ENCODE measurements at regions not wholly inside any gene's neighbourhood (a gene's known extent, or its start where the extent isn't known, plus 50 kb on each side); places are given as distances from the start of the nearest gene placed in this dataset.
"Not testable (repeated sequence)": the region's sequence is repeated elsewhere in the genome, so short reads cannot be mapped to it uniquely, and the experiment has no call there.

GRCh38 chr19:20385061-20385460 lies 180.5 kb downstream of the ZNF737 start:
- DNase-seq = no peak

- DNase-seq = no peak
Measured at GRCh38 chr19:20371911-20372310, 193.7 kb downstream of the ZNF737 start.

- not testable (repeated sequence) for DNase-seq
Measured at GRCh38 chr19:20371304-20371703, 194.3 kb downstream of the ZNF737 start.

DNA sequence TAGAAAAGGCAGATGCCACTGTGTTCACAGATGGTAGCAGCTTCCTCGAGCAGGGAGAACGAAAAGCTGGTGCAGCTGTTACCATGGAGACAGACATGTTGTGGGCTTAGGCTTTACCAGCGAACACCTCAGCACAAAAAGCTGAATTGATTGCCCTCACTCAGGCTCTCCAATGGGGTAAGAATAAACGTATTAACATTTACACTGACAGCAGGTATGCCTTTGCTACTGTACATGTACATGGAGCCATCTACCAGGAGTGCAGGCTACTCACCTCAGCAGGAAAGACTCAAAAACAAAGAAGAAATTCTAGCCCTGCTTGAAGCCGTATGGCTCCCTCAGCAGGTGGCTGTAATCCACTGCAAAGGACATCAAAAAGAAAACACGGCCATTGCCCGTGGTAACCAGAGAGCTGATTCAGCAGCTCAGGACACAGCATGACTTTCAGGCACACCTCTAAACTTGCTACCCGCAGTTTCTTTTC lies 197.7 kb downstream of the ZNF737 start:
- no peak for DNase-seq

DNA sequence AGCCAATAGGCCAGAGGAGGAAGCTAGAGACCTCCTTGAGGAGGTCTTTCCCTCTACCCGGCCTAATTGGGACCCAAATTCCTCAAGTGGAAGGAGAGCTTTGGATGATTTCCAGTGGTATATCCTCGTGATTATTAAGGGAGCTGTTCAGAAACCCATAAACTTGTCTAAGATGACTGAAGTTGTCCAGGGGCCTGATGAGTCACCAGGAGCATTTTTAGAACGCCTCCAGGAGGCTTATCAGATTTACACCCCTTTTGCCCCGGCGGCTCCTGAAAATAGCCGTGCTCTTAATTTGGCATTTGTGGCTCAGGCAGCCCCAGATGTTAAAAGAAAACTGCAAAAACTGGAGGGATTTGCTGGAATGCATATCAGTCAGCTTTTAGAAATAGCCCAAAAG lies 198.1 kb downstream of the ZNF486 start:
- DNase-seq = no peak

DNA sequence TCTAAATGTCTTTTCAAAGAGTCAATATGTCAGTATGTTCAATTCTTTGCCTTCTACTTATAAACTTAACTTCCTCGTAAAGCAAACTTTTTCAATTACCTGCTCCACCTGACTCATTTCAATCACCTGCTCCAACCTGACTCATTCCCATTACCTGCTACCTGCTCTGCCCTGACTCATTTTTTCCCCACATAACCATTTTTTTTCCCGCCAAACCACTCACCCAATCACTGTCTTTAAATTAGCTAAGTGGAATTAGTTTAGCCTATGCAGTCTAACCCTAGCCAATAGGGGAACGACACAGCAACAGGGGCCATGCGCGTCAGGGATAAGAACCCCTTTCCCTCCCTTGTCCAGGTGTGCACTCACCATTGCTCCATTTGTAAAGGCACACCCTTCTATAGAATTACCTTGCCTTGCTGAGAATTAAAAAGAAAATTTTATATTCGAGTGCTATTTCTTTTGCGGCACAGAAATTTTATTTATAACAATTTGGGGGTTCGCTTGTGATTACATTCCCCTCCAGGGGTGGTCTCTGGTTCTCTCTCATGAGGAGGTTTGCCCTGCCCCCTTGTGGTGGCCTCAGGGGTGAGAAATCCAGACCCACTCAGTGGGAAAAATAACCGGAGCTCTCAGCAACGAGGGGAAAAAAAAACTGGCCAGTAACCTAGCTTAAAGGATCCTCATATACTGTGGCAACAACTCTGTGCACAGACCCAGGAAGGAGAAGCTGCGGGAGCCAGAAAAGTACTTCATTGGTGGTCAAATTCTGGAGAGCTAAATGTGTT lies 193.1 kb downstream of the ZNF486 start:
- no peak for DNase-seq

DNA sequence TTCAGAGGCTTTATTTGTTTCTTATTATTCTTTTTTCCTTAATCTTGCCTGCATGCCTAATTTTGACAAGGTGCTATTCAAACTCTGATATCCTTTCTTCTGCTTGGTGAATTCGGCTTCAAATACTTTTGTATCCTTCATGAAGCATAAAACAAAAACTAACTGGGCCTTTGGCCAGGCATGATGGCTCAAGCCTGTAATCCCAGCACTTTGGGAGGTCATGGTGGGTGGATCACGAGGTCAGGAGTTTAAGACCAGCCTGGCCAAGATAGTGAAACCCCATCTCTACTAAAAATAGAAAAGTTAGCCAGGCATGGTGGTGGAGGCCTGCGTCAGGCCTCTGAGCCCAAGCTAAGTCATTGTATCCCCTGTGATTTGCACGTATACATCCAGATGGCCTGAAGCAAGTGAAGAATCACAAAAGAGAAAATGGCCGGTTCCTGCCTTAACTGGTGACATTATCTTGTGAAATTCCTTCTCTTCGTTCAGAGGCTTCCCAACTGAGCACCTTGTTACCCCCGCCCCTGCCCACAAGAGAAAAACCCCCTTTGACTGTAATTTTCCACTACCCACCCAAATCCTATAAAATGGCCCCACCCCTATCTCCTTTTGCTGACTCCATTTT lies 191.9 kb downstream of the ZNF486 start:
- DNase-seq = not testable (repeated sequence)

DNA sequence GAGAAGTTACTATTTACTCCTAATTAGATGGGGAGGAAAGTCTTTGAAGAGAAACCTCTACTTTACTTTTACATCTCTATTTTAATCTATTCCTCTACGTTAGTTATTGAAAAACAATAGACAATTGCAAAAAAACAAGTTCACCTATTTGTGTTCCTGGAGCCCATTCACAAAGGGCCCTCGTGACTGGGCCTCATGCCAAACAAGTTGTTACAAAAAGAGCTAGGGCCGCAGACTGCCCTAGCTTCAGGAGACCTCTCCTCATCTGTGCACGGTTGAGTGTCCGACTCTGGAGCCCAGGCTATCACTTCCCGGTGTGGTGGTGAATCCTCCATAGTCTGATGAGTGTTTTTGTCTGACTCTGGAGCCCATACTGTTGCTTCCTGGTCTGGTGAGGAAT lies 190.9 kb downstream of the ZNF486 start:
- no peak for DNase-seq

DNA sequence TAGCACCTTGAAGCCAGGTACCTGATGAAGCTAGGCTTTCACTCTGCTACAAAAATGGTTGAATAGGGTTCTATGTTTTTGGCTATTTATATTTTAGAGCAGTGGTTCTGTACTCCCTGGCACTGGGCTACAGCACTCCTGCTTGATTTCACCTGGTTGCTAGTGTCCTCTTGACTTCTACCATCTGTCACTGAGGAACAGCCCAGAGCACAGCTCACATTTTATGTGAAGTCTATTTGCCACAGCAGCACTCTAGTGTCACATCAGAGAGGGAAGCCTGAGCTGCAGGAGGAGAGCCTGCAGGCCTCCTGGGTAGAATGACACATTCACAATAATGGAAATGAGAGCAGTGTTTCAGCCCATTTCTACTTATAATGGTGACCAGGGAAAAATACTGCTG lies 184.2 kb downstream of the ZNF486 start:
- no peak for DNase-seq

DNA sequence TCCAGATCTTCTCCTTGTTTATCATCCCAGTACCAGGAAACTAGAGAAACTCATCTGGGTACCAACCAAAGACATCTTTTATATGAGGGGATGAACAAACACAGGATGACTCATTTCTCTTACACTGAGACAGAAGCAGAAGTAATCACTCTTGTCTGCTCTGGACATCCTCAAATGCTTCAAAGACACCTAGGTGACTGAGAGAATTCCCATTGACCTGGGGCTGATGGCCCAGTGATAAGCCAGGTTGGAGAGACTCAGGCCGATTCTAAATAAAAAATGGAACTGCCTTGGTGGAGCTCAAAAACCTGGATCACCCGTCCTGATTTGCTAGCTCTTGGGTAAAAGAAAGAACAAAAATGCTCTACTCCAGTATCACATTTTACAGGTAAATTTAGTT lies 182.2 kb downstream of the ZNF486 start:
- no peak for DNase-seq

DNA sequence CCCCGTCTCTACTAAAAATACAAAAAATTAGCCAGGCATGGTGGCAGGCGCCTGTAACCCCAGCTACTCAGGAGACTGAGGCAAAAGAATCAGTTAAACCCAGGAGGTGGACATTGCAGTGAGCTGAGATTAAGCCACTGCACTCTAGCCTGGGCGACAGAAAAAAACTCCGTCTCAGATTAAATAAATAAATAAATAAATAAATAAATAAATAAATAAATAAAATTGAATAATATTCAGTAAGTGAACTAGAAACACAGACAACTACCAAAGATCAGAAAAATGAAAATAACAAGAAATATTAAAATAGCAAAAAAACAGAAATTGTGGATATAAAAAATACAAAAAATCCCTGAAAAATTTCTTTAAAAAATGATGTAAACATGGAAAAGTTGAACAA lies 172.4 kb downstream of the ZNF486 start:
- no peak for DNase-seq

DNA sequence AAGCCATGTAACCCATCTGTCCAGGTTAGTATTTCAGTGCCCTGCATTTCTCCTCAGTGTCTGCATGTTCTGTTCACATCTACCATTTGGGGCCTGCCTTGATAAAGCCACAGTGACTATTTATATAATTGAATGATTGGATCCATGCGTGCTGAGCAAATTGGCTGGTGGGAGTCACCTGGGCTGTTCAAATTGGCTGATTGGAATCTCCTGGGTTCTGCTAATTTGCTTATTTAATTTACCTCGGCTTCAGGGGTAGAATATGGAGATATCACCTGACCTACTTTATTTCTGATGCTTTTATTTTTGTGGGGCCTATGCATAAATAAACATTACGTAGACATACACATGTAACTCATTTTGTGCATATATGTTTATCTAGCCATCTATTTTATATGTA lies 167.7 kb downstream of the ZNF486 start:
- DNase-seq = no peak

DNA sequence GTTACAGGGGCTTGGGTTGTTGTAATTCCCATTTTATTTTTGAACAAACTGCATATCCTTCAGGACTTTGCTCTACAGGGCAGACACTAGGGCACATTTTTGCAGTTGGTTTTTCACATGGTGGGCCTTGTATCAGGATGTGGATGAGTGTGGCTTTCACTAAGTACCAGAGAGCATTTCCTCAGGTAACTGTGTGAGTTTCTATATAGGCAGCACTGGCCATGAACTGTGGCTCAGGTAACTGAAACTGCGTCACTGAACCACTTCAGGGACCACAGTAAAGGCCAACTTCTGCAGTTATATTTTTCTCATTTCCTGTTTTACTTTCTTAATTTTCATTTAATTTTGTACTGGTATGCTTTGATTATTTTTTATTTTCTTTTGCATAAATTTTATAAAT lies 166.5 kb downstream of the ZNF486 start:
- no peak for DNase-seq

DNA sequence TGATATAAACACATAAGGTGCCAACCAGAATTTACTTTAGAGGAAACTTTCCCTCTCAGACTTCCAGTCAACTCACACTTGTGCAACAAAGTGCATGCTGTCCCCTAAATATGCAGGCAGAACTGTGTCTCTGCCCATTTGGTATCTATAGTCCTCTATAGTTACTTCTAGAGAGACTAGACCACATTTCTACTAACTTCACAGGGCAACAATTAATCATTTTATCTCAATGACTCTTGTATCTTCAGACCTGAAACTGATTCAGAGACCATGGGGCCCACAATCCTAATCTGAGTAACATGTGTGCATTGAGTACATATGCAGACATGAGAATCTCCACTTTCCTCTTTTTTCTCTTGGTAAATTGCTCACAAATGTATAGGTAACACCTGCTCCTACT lies 158.1 kb downstream of the ZNF486 start:
- DNase-seq = no peak

- no peak for DNase-seq
Measured at GRCh38 chr19:20321139-20321763, 154.2 kb downstream of the ZNF486 start.

GRCh38 chr19:20320191-20320590 lies 153.2 kb downstream of the ZNF486 start:
- no peak for DNase-seq

- no peak for DNase-seq
Measured at GRCh38 chr19:20318616-20319015, 151.6 kb downstream of the ZNF486 start.

DNA sequence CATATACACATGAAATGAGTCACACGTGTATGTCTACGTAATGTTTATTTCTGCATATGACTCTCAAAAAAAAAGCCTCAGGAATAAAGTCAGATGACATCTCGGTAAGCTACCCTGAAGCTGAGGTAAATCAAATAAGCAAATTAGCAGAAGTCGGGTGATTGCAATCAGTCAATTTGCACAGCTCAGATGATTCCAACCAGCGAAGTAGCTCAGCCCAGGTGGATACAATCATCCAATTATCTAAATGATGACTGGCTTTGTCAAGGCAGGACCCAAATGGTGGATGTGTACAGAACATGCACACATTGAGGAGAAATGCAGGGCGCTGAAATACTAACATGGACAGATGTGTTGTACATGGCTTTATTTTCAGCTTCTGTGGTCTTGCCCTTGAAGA lies 148.5 kb downstream of the ZNF486 start:
- DNase-seq = no peak

GRCh38 chr19:20313894-20314293 lies 146.9 kb downstream of the ZNF486 start:
- DNase-seq = no peak

DNA sequence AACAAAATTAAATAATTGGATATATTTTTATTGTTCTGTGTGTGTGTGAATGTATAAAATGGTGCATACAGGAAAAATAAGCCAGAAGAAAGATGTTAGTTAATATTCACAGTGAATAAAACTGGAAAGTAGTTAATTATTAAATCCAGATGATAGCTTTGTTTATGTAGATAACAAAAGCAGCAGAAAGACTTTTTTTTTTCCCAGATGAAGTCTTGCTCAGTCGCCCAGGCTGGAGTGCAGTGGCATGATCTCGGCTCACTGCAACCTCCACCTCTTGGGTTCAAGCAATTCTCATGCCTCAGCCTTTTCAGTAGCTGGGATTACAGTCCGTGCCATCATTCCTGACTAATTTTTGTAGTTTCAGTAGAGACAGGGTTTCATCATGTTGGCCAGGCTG lies 140.1 kb downstream of the ZNF486 start:
- no peak for DNase-seq

GRCh38 chr19:20296314-20296713 lies 129.3 kb downstream of the ZNF486 start:
- DNase-seq = not testable (repeated sequence)

DNA sequence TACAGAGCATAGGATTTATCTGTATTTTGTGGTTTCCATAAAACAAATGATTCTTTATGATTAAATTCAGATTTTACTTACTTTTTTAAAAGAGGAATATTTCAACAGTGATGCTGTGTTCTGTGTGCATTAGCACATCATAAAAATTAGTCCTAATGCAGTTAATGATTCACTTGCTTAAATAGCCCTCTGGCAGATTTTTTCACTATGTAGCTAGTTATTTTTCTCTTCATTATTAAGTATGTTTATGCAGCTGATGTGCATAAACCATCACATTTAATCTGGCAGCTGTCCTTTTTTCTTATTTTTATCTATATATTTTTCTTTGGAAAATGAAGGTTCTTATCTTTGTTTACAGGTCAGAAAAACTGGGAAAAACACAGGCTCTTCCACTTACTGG lies 127.2 kb downstream of the ZNF486 start:
- DNase-seq = no peak

DNA sequence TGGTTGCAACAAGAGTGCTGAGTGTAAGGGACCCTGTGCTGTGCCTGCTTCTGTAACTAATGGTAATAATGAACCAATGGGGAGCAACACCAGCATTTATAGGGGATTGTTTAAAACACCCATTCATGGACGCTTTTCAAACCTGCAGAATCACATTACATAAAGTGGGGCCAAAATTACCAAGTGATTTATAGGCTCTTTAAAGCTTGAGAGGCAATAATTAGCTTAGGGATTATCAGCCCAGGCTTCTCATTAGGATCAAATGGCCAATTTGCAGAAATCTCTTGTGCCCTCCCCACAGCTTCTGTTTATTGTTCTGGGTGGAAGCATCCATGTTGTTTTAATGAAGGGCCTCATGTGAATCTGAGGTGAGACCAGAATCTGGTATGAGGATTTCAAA lies 125.5 kb downstream of the ZNF486 start:
- not testable (repeated sequence) for DNase-seq

DNA sequence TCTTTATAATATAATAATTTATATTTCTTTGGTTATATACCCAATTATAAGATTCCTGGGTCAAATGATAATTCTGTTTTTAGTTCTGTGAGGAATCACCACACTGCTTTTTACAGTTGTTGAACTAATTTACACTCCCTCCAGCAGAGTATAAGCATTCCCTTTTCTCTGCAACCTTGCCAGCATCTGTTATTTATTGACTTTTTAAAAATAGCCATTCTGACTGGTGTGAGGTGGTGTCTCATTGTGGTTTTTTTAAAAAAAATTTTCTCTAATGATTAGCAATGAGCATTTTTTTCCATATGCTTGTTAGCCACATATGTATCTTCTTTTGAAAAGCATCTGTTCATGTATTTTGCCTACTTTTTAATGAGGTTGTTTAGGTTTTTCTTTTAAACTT lies 122.2 kb downstream of the ZNF486 start:
- no peak for DNase-seq

All from left hindlimb (tissue), 1 donor.